ENCODE measurements at regions not wholly inside any gene's neighbourhood (a gene's known extent, or its start where the extent isn't known, plus 50 kb on each side); places are given as distances from the start of the nearest gene placed in this dataset.

- Histone ChIP-seq H3K4me2 (no peak overlapping the region), H3K9me3 (no peaks in the 10 kb centered on the region), H3K9ac (no peak overlapping the region), H3K4me1 (no peaks in the 10 kb centered on the region), H3K4me3 (no peak overlapping the region), H3K36me3 (no peaks in the 10 kb centered on the region), H4K20me1 (no peaks in the 10 kb centered on the region), H3K27me3 (no peaks in the 10 kb centered on the region), H3K27ac (no peak overlapping the region)
- no peak for TF ChIP-seq Cebpa-rat (IDR thresholded peaks at IDR 0.05)
Observed at GRCh38 chr18:11392980-11393885, 216.2 kb upstream of the SLC35G4 start.

GRCh38 chr18:11392292-11392691, 217.1 kb upstream of the SLC35G4 start:
- H3K4me2 ChIP-seq, result no peak overlapping the region
- H3K27ac ChIP-seq, result no peak overlapping the region
- no peaks in the 10 kb centered on the region for H4K20me1 ChIP-seq
- no peak overlapping the region for H3K9ac ChIP-seq
- H3K36me3 ChIP-seq, result no peaks in the 10 kb centered on the region
- H3K9me3 ChIP-seq, result no peaks in the 10 kb centered on the region
- H3K27me3 ChIP-seq, result no peaks in the 10 kb centered on the region
- H3K4me3 ChIP-seq, result no peak overlapping the region
- TF ChIP-seq Cebpa-rat (IDR thresholded peaks at IDR 0.05), result no peak
- H3K4me1 ChIP-seq, result no peaks in the 10 kb centered on the region

GRCh38 chr18:11391661-11392060, 217.7 kb upstream of the SLC35G4 start:
- Histone ChIP-seq H4K20me1 (no peaks in the 10 kb centered on the region), H3K4me1 (no peaks in the 10 kb centered on the region), H3K4me2 (no peak overlapping the region), H3K4me3 (no peak overlapping the region), H3K9me3 (no peaks in the 10 kb centered on the region), H3K27ac (no peak overlapping the region), H3K27me3 (no peaks in the 10 kb centered on the region), H3K9ac (no peak overlapping the region), H3K36me3 (no peaks in the 10 kb centered on the region)
- no peak for TF ChIP-seq Cebpa-rat (IDR thresholded peaks at IDR 0.05)

GRCh38 chr18:11388755-11389680, 220.4 kb upstream of the SLC35G4 start:
- no peaks in the 10 kb centered on the region for H3K36me3 ChIP-seq
- no peaks in the 10 kb centered on the region for H3K27me3 ChIP-seq
- H3K9me3 ChIP-seq, result no peaks in the 10 kb centered on the region
- H3K4me1 ChIP-seq, result no peaks in the 10 kb centered on the region
- no peak overlapping the region for H3K27ac ChIP-seq
- H4K20me1 ChIP-seq, result no peaks in the 10 kb centered on the region
- no peak for TF ChIP-seq Cebpa-rat (IDR thresholded peaks at IDR 0.05)
- no peak overlapping the region for H3K4me3 ChIP-seq
- no peak overlapping the region for H3K9ac ChIP-seq
- no peak overlapping the region for H3K4me2 ChIP-seq

- no peaks in the 10 kb centered on the region for H3K4me1 ChIP-seq
- no peaks in the 10 kb centered on the region for H3K27me3 ChIP-seq
- H3K27ac ChIP-seq, result no peak overlapping the region
- H3K36me3 ChIP-seq, result no peaks in the 10 kb centered on the region
- H3K4me2 ChIP-seq, result no peak overlapping the region
- TF ChIP-seq Cebpa-rat (IDR thresholded peaks at IDR 0.05), result no peak
- no peak overlapping the region for H3K4me3 ChIP-seq
- no peaks in the 10 kb centered on the region for H4K20me1 ChIP-seq
- H3K9ac ChIP-seq, result no peak overlapping the region
- H3K9me3 ChIP-seq, result no peaks in the 10 kb centered on the region
Observed at GRCh38 chr18:11387880-11388279, 221.5 kb upstream of the SLC35G4 start.

- Histone ChIP-seq H3K27ac (no peak overlapping the region), H3K4me2 (no peak overlapping the region), H3K4me3 (no peak overlapping the region), H3K36me3 (no peaks in the 10 kb centered on the region), H3K4me1 (no peaks in the 10 kb centered on the region), H3K9me3 (no peaks in the 10 kb centered on the region; the same call in 1 of the 2 replicates), H3K27me3 (no peaks in the 10 kb centered on the region), H4K20me1 (no peaks in the 10 kb centered on the region), H3K9ac (no peak overlapping the region)
- no peak for TF ChIP-seq Cebpa-rat (IDR thresholded peaks at IDR 0.05)
Observed at GRCh38 chr18:11383381-11383780, 226.0 kb upstream of the SLC35G4 start.

GRCh38 chr18:11380968-11381367, 228.4 kb upstream of the SLC35G4 start:
- Histone ChIP-seq H3K36me3 (no peaks in the 10 kb centered on the region), H4K20me1 (no peaks in the 10 kb centered on the region), H3K27me3 (no peaks in the 10 kb centered on the region), H3K9me3 (no peaks in the 10 kb centered on the region; the same call in 1 of the 2 replicates), H3K4me2 (no peak overlapping the region), H3K27ac (no peak overlapping the region), H3K4me3 (no peak overlapping the region), H3K9ac (no peak overlapping the region), H3K4me1 (no peaks in the 10 kb centered on the region)
- no peak for TF ChIP-seq Cebpa-rat (IDR thresholded peaks at IDR 0.05)

GRCh38 chr18:11379660-11380059, 229.7 kb upstream of the SLC35G4 start:
- Histone ChIP-seq H3K9ac (no peak overlapping the region), H3K27ac (no peak overlapping the region), H3K4me3 (no peak overlapping the region), H3K4me1 (no peaks in the 10 kb centered on the region), H3K4me2 (no peak overlapping the region), H3K27me3 (no peaks in the 10 kb centered on the region), H3K36me3 (no peaks in the 10 kb centered on the region), H4K20me1 (no peaks in the 10 kb centered on the region), H3K9me3 (no peaks in the 10 kb centered on the region; the same call in 1 of the 2 replicates)
- no peak for TF ChIP-seq Cebpa-rat (IDR thresholded peaks at IDR 0.05)

- no peaks in the 10 kb centered on the region for H3K27me3 ChIP-seq
- H3K9me3 ChIP-seq, result no peaks in the 10 kb centered on the region; the same call in 1 of the 2 replicates
- TF ChIP-seq Cebpa-rat (IDR thresholded peaks at IDR 0.05), result no peak
- H3K9ac ChIP-seq, result no peak overlapping the region
- H3K27ac ChIP-seq, result no peak overlapping the region
- no peaks in the 10 kb centered on the region for H3K4me1 ChIP-seq
- H3K4me2 ChIP-seq, result no peak overlapping the region
- no peak overlapping the region for H3K4me3 ChIP-seq
- no peaks in the 10 kb centered on the region for H4K20me1 ChIP-seq
- H3K36me3 ChIP-seq, result no peaks in the 10 kb centered on the region
Observed at GRCh38 chr18:11377766-11378540, 228.6 kb upstream of the PIEZO2 start.
